MV-4-11 (cell line): ENCODE measurements at regions not wholly inside any gene's neighbourhood (a gene's known extent, or its start where the extent isn't known, plus 50 kb on each side); places are given as distances from the start of the nearest gene placed in this dataset.

ENCODE experiments used
- DNase-seq: peaks from one replicate; lab custom pipeline; 2025; lab: John Stamatoyannopoulos, UW

GRCh38 chr10:3310016-3310784, 137.6 kb upstream of the PITRM1 start:
- no peak for DNase-seq

- DNase-seq: no peak
These were observed 133.5 kb upstream of the PITRM1 start for GRCh38 chr10:3306050-3306449.

GRCh38 chr10:3295582-3296151, 123.1 kb upstream of the PITRM1 start:
- peak; percentile 37 for DNase-seq

GRCh38 chr10:3294919-3295581, 122.5 kb upstream of the PITRM1 start:
- no peak for DNase-seq

GRCh38 chr10:3293581-3294431, 121.2 kb upstream of the PITRM1 start:
- DNase-seq: no peak

GRCh38 chr10:3292636-3293035, 120.1 kb upstream of the PITRM1 start:
- no peak for DNase-seq

GRCh38 chr10:3290550-3290949, 118.0 kb upstream of the PITRM1 start:
- DNase-seq: no peak

- no peak for DNase-seq
These were observed 115.2 kb upstream of the PITRM1 start for GRCh38 chr10:3287572-3288445.

GRCh38 chr10:3282674-3283017, 110.1 kb upstream of the PITRM1 start:
- no peak for DNase-seq

GRCh38 chr10:3281941-3282673, 109.5 kb upstream of the PITRM1 start:
- no peak for DNase-seq

- DNase-seq: no peak
These were observed 106.2 kb upstream of the PITRM1 start for GRCh38 chr10:3278771-3279170.

- no peak for DNase-seq
These were observed 105.0 kb upstream of the PITRM1 start for GRCh38 chr10:3277566-3277965.

- DNase-seq: no peak
These were observed 101.8 kb upstream of the PITRM1 start for GRCh38 chr10:3274414-3274813.

- DNase-seq: no peak
These were observed 101.4 kb upstream of the PITRM1 start for GRCh38 chr10:3273966-3274365.

GRCh38 chr10:3272300-3272699, 99.7 kb upstream of the PITRM1 start:
- no peak for DNase-seq

GRCh38 chr10:3271354-3272115, 99.0 kb upstream of the PITRM1 start:
- DNase-seq: no peak

GRCh38 chr10:3270577-3271316, 98.2 kb upstream of the PITRM1 start:
- DNase-seq: no peak

GRCh38 chr10:3268025-3268424, 95.4 kb upstream of the PITRM1 start:
- no peak for DNase-seq

GRCh38 chr10:3265088-3265487, 92.5 kb upstream of the PITRM1 start:
- no peak for DNase-seq
